Neural cell (in vitro differentiated cells): ENCODE measurements at regions not wholly inside any gene's neighbourhood (a gene's known extent, or its start where the extent isn't known, plus 50 kb on each side); places are given as distances from the start of the nearest gene placed in this dataset.
"Not testable (repeated sequence)": the region's sequence is repeated elsewhere in the genome, so short reads cannot be mapped to it uniquely, and the experiment has no call there.

ENCODE experiments used
- H2AFZ ChIP-seq: fragments of 200-600, 300-800 bp; sonication (generic), shearing (Covaris generic); 2 replicates; pipeline ENCODE4 v1.6.0; 2014; ENCODE audit warnings: low read depth, mild to moderate bottlenecking, antibody characterized with exemption, low read length, moderate library complexity
- H3F3A ChIP-seq: fragments of 200-600 bp; shearing (Covaris generic); 2 replicates; pipeline ENCODE4 v1.6.1; 2016; ENCODE audit warnings: mild to moderate bottlenecking, moderate library complexity, mixed read lengths, antibody characterized with exemption, low read length; ENCODE audit not compliant: insufficient read depth, poor library complexity, severe bottlenecking
- H3K27ac ChIP-seq: fragments of 200-600, 300-800 bp; sonication (generic), shearing (Covaris generic); 2 replicates; pipeline ENCODE4 v1.5.1; 2014; ENCODE audit warnings: mild to moderate bottlenecking, low read length, moderate library complexity
- H3K27me3 ChIP-seq: fragments of 300-800, 200-600 bp; sonication (generic), shearing (Covaris generic); 2 replicates; pipeline ENCODE4 v1.6.0; 2014; ENCODE audit warnings: mild to moderate bottlenecking, low read depth, low read length, moderate library complexity; ENCODE audit not compliant: insufficient read depth
- H3K36me3 ChIP-seq: fragments of 300-800, 200-600 bp; sonication (generic), shearing (Covaris generic); 2 replicates; pipeline ENCODE4 v1.5.1; 2014; ENCODE audit warnings: mild to moderate bottlenecking, antibody characterized with exemption, low read length, moderate library complexity; ENCODE audit not compliant: insufficient read depth
- H3K4me2 ChIP-seq: fragments of 300-800, 200-600 bp; sonication (generic), shearing (Covaris generic); 2 replicates; pipeline ENCODE4 v1.6.0; 2014; ENCODE audit warnings: mild to moderate bottlenecking, low read length
- H3K4me3 ChIP-seq: fragments of 300-800, 200-600 bp; sonication (generic), shearing (Covaris generic); 2 replicates; pipeline ENCODE4 v1.5.1; 2014; ENCODE audit warnings: mild to moderate bottlenecking, low read length, moderate library complexity
- H3K79me2 ChIP-seq: fragments of 200-600 bp; shearing (Covaris generic); replicated peaks from 2 replicates; pipeline ENCODE4 v1.6.0; 2014; ENCODE audit warnings: mild to moderate bottlenecking, low read length, moderate library complexity; ENCODE audit not compliant: insufficient read depth
- H3K9ac ChIP-seq: fragments of 300-800, 200-600 bp; sonication (generic), shearing (Covaris generic); 2 replicates; pipeline ENCODE4 v1.6.1; 2016; ENCODE audit warnings: mild to moderate bottlenecking, low read length, mixed read lengths
- H3K9me2 ChIP-seq: fragments of 200-600 bp; shearing (Covaris generic); 2 replicates; pipeline ENCODE4 v1.6.1; 2016; ENCODE audit warnings: mild to moderate bottlenecking, low read length, mixed read lengths; ENCODE audit not compliant: insufficient read depth
- H3K9me3 ChIP-seq: fragments of 200-600, 300-800 bp; sonication (generic), shearing (Covaris generic); 2 replicates; pipeline ENCODE4 v1.6.1; 2016; ENCODE audit warnings: mild to moderate bottlenecking, mixed run types, low read length, moderate library complexity, mixed read lengths
- H4K20me1 ChIP-seq: fragments of 200-600 bp; shearing (Covaris generic); 2 replicates; pipeline ENCODE4 v1.6.1; 2016; ENCODE audit warnings: mild to moderate bottlenecking, mixed run types; ENCODE audit not compliant: insufficient read depth
- EP300 ChIP-seq: fragments of 450-650 bp; conservative IDR thresholded peaks from 2 replicates; pipeline ENCODE4 v1.6.1; 2014; ENCODE audit warnings: antibody characterized with exemption, mild to moderate bottlenecking, moderate library complexity; ENCODE audit not compliant: poor library complexity, severe bottlenecking
- EZH2 ChIP-seq: fragments of 200-600, 300-800 bp; shearing (Covaris generic), sonication (generic); IDR thresholded peaks from 2 replicates; pipeline ENCODE4 v1.6.1; 2014; ENCODE audit warnings: antibody characterized with exemption, low read length, borderline replicate concordance, mild to moderate bottlenecking; ENCODE audit not compliant: insufficient read depth, poor library complexity, severe bottlenecking
- MXI1 ChIP-seq: fragments of 450-650 bp; conservative IDR thresholded peaks from 2 replicates; pipeline ENCODE4 v1.6.1; 2014; ENCODE audit warnings: antibody characterized with exemption, mild to moderate bottlenecking; ENCODE audit not compliant: poor library complexity, severe bottlenecking
- POLR2AphosphoS5 ChIP-seq: IDR thresholded peaks from 2 replicates; pipeline ENCODE4 v1.6.1; 2012
- RAD21 ChIP-seq: fragments of 450-650 bp; conservative IDR thresholded peaks from 2 replicates; pipeline ENCODE4 v1.6.1; 2014; ENCODE audit warnings: antibody characterized with exemption, mild to moderate bottlenecking, moderate library complexity
- SMC3 ChIP-seq: fragments of 450-650 bp; conservative IDR thresholded peaks from 2 replicates; pipeline ENCODE4 v1.6.1; 2014; ENCODE audit warnings: antibody characterized with exemption, mild to moderate bottlenecking, moderate library complexity; ENCODE audit not compliant: poor library complexity
- TAF1 ChIP-seq: IDR thresholded peaks from 2 replicates; pipeline ENCODE4 v1.6.1; 2012; ENCODE audit warnings: low read depth
- TF ChIP-seq, protein P1 (sequence below): fragments of 450-650 bp; IDR thresholded peaks from 2 replicates; pipeline ENCODE4 v1.5.1; 2014; ENCODE audit warnings: antibody characterized with exemption, mild to moderate bottlenecking, moderate library complexity; ENCODE audit not compliant: poor library complexity, severe bottlenecking
- TF ChIP-seq, protein P2 (sequence below): IDR thresholded peaks from 2 replicates; pipeline ENCODE4 v1.6.1; 2012; ENCODE audit warnings: borderline replicate concordance

DNA sequence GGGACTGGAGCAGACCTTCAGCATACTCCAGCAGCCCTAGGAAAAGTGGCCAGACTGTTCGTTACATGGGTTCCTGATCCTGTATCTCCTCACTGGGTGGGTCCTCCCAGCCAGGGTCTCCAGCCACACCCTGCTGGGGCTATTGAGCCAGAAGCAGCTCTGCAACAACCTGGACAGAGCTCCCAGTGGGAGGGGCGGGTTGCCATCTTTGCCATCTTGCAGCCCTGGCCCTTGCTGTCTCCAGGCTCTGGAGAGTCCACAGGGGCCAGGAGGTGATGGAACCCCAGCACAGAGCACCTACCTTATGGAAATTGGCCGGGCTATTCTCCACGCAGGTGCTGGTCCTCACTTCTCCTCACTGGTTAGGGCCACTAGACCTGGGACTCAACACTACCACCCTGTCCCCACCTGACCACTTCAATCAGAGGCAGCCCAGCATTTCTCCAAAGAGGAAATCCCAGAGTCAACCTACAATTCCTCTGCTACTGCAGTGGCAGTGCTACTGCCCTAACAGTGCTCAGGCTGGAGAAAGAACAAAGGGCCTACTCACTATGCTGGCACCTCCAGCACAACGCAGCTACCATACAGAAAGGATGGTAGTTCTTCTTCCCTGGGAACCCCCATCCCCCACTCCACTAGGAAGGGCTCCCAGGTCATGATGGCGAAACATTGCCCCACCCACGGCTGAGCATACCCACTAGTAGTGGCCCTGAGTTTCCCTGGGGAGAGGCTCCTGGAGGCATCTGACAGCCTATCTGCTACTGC is 290.2 kb upstream of the NCAM1 start:
- Histone ChIP-seq H3K4me2 (no peak overlapping the region), H3K9me2 (no peaks in the 10 kb centered on the region), H2AFZ (no peak overlapping the region), H3K4me3 (no peak overlapping the region), H3K9me3 (peaks cover 3% of the 10 kb centered on the region), H3K36me3 (no peaks in the 10 kb centered on the region), H3K9ac (no peak overlapping the region), H3K27me3 (no peaks in the 10 kb centered on the region), H3K27ac (no peak overlapping the region), H3F3A (no peaks in the 10 kb centered on the region), H4K20me1 (no peaks in the 10 kb centered on the region), H3K79me2 (no peaks in the 10 kb centered on the region)
- TF ChIP-seq POLR2AphosphoS5: no peak
- TF ChIP-seq, protein P1, sequence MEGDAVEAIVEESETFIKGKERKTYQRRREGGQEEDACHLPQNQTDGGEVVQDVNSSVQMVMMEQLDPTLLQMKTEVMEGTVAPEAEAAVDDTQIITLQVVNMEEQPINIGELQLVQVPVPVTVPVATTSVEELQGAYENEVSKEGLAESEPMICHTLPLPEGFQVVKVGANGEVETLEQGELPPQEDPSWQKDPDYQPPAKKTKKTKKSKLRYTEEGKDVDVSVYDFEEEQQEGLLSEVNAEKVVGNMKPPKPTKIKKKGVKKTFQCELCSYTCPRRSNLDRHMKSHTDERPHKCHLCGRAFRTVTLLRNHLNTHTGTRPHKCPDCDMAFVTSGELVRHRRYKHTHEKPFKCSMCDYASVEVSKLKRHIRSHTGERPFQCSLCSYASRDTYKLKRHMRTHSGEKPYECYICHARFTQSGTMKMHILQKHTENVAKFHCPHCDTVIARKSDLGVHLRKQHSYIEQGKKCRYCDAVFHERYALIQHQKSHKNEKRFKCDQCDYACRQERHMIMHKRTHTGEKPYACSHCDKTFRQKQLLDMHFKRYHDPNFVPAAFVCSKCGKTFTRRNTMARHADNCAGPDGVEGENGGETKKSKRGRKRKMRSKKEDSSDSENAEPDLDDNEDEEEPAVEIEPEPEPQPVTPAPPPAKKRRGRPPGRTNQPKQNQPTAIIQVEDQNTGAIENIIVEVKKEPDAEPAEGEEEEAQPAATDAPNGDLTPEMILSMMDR: no peak
- TF ChIP-seq RAD21: no peak
- TF ChIP-seq, protein P2, sequence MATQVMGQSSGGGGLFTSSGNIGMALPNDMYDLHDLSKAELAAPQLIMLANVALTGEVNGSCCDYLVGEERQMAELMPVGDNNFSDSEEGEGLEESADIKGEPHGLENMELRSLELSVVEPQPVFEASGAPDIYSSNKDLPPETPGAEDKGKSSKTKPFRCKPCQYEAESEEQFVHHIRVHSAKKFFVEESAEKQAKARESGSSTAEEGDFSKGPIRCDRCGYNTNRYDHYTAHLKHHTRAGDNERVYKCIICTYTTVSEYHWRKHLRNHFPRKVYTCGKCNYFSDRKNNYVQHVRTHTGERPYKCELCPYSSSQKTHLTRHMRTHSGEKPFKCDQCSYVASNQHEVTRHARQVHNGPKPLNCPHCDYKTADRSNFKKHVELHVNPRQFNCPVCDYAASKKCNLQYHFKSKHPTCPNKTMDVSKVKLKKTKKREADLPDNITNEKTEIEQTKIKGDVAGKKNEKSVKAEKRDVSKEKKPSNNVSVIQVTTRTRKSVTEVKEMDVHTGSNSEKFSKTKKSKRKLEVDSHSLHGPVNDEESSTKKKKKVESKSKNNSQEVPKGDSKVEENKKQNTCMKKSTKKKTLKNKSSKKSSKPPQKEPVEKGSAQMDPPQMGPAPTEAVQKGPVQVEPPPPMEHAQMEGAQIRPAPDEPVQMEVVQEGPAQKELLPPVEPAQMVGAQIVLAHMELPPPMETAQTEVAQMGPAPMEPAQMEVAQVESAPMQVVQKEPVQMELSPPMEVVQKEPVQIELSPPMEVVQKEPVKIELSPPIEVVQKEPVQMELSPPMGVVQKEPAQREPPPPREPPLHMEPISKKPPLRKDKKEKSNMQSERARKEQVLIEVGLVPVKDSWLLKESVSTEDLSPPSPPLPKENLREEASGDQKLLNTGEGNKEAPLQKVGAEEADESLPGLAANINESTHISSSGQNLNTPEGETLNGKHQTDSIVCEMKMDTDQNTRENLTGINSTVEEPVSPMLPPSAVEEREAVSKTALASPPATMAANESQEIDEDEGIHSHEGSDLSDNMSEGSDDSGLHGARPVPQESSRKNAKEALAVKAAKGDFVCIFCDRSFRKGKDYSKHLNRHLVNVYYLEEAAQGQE: no peak
- no peak for TF ChIP-seq MXI1
- no peak for TF ChIP-seq EP300
- TF ChIP-seq EZH2: no peak
- no peak for TF ChIP-seq SMC3
- no peak for TF ChIP-seq TAF1

DNA sequence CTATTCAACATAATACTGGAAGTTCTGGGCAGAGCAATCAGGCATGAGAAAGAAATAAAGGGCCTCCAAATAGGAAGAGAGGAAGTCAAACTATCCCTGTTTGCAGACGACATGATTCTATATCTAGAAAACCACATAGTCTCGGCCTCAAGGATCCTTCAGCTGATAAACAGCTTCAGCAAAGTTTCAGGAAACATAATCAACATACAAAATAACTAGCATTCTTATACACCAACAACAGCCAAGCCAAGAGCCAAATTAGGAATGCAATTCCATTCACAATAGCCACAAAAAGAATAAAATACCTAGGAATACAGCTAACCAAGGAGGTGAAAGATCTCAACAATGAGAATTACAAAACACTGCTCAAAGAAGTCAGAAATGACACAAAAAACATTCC is 287.8 kb upstream of the NCAM1 start:
- not testable (repeated sequence) for H3F3A ChIP-seq, H3K27me3 ChIP-seq, H3K79me2 ChIP-seq, H3K36me3 ChIP-seq, H3K27ac ChIP-seq, H4K20me1 ChIP-seq, H3K9ac ChIP-seq, H3K4me3 ChIP-seq, H2AFZ ChIP-seq, H3K9me2 ChIP-seq, H3K4me2 ChIP-seq, H3K9me3 ChIP-seq
